G401.6 (cell line): ENCODE measurements at regions not wholly inside any gene's neighbourhood (a gene's known extent, or its start where the extent isn't known, plus 50 kb on each side); places are given as distances from the start of the nearest gene placed in this dataset.
"Not testable (repeated sequence)": the region's sequence is repeated elsewhere in the genome, so short reads cannot be mapped to it uniquely, and the experiment has no call there.

Source experiments
- FAIRE-seq: peaks from 2 replicates; lab custom pipeline; 2012; peaks lifted over from hg19 to GRCh38; lab: Jason Lieb, UNC

DNA sequence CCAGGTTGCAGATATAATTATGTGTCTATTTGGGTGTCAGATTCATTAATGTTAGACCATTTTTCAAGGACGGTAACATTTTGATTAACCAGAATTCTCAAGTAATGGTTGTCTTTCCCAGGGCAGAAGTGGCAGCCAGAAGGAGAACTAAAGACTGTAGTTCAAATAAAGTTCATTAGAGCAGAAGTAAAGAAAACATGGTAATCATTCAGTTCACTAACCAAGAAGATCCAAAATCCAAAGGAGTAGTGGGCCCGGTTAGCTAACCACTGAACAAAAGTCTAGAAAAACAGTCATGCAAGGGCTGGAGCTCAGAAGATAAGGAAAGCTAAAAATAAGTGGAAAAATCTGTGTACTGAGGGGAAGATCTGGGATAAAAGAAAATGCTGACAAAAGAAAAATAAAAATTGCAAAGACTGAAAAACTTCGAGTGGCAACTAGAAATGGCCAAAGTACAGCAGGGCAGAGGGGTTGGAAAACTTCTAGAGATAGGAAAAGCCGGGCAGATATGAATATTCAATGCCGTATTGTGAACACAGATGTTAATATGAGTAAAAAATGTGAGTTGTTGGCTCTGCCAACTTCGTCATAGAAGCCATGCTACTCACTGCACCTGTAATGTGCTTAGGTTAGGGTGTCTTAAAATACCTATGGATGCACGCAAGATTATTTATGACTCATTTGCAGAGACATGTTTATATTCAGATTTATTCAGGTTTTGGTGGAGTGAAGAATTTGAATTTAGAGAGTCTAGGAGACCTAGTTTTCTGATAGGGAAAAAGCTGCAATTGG, 925.9 kb downstream of the LTN1 start:
- no peak for FAIRE-seq

DNA sequence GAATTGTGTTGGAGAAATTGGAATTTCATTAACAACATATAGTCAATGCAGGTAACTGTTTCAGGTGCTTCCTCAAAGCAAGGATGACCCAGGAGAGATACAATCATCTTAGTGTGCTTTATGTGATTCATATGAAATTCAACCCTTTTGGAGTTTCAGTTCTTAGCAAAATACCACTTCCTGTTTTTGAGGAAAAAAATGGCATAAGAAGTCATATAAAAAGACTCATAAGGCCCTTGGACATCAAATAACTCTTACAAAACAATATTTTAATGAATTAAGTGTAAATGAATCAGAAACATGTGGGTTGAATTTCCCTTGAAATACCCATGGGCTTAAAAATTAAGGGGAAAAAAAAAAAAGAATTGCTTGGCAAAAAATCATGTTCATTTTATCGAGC, 926.6 kb downstream of the LTN1 start:
- no peak for FAIRE-seq

DNA sequence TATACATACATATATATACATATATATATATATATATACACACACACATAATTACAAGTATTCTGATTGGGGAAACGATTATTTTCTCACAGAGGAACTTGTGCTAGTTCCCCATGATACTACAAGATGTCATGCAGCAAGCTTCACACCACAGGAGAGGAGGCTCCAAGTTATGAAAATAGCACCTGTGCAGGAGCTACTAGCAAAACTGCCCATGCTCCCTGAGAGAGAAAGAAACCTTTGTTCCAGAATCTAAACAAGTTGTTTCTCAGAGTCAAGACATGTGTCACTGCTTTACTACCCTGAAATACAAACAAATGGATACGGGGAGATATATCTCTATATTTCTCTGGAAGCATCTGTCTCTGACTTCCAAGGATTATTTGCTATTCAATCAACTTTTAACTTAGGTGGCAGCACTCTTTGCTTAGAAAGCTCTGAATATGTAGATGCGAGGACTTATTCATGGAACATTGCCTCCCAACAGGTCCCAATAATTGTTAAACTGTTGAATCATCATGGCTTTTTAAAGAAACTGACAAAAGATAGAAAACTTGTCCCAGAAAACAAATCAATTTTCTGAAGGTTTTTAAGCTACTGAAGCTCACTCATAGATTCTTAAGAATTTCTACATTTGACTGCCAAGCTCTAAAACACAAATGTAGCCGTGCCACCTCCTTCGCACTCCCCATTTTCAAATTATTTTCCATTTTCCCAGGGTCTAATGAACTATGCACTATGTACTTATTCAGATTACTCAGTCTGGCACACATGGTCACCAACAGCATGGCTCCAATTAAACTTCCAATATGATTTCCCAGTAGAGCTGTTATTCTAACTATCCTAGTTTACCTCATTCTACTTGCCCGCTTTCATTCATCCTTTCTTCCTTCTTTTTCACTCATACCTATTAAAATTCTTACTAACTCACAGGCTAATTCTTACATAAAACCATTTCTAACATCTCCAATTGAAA, 929.1 kb downstream of the LTN1 start:
- no peak for FAIRE-seq

DNA sequence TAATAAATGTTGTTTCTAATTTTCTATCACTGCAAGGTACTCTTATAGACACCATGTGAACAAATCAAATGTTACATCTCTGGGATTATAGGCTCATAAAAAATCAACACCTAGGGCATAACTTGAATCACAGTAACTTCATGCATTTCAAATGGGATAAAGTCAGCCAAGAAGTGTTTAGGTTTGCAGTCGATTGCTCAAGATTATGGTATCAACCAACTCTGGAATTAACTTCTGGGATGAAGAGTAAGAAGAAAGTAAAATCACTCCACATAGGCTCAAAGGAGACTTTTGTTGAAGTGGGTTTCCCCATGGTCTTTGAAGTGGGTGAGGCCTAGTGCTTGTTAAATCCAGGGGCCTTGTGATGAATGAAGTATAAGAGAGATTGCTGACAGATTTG, 939.7 kb downstream of the LTN1 start:
- not testable (repeated sequence) for FAIRE-seq

DNA sequence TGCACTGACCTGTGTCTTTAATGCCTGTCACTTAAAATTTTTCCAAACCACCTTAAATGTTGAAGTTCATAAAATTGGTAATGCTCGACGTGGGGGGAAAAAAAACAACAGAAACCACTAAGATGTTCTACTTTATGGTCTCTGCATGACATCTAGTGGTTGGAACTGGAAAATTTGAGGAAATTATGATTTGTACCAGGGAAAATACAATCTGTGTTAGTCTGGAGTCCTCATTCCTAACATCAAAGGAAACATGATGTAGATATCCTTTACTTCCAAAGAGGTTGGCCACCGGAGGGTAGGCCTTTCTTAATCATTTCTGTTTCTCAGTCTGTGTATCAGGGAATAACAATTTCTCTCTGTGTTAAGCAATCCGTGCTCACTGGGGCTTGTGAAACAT, 941.0 kb downstream of the LTN1 start:
- FAIRE-seq: peak; percentile 94

DNA sequence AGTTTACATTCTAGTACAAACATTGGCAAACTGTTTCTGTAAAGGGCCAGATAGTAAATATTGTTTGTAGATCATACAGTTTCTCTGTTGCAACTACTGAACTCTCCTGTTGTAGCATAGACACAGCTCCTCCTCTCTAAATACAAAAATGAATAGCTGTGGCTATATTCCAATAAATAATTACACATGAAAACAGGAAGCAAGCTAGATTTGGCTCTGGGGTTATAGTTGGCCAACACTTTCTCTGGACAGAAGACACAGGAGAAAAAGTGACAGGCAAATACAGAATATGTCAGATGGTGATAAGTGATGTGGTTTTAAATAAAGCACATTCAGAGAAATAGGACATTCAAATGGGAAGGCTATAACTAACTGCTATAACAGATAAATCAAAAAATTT, 957.0 kb downstream of the LTN1 start:
- FAIRE-seq: not testable (repeated sequence)

DNA sequence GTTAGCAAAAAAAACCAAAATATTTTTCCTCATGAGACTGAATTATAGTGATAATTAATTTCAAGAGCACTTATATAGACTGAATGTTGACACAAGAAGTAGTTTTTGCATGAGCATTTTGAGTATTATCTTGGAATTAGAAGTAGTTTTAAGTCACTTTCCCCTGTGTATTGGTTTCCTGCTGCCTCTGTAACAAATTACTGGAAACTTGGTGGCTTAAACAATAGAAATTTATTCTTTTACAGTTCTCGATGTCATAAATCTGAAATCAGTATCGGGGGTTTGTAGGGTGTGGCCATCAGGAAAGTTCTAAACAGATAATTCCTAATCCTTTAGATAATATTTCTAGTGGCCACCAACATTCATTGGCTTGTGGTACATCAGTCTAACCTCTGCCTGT, 957.8 kb downstream of the LTN1 start:
- FAIRE-seq: not testable (repeated sequence)

DNA sequence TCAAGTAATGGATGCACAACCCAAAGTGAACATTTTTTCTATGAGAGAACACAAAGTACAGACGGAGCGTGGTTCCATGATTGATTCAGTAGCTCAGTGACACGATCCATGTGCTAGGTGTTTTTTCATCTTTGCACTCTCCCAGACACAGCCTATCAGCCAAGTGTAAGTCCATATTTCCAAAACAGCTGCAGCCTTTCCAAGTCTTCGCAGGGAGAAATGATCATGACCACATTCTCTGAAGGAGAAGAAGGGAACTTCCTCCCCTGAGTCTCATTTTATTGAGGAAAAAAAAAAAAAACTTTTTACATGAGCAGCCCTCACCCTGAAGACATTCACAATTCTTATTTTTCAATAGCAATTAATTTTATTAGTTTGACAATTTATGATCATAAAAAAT, 958.3 kb downstream of the LTN1 start:
- not testable (repeated sequence) for FAIRE-seq

DNA sequence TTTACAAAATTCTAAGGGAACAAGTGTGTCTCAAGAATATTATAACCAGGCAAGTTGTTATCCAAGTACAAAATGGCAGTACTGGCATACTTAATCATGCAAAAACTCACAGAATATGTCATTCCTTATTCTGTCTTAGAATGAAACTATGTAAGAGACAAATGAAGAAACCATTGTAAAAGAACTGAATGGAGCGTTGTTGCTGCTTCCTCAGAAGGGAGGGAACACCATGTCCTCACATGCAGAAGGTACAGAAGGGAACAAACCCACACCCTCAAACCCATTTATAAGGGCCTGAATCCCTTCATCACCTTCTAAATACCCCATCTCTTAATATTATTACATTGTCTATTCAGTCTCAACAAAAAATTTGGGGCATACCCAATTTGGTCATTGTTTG, 960.0 kb downstream of the LTN1 start:
- not testable (repeated sequence) for FAIRE-seq

DNA sequence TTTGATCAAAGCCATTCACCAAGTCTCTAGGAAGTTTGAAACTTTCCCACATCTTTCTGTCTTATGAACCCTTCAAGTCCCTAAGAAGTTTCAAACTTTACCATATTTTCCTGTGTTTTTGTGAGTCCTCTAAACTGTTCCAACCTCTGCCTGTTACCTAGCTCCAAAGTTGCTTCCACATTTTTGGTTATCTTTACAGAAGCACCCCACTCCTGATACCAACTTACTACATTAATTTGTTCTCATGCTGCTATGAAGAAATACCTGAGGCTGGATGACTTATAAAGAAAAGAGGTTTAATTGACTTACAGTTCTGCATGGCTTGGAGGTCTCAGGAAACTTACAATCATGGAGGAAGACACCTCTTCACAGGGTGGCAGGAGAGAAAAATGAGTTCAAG, 961.6 kb downstream of the LTN1 start:
- not testable (repeated sequence) for FAIRE-seq

DNA sequence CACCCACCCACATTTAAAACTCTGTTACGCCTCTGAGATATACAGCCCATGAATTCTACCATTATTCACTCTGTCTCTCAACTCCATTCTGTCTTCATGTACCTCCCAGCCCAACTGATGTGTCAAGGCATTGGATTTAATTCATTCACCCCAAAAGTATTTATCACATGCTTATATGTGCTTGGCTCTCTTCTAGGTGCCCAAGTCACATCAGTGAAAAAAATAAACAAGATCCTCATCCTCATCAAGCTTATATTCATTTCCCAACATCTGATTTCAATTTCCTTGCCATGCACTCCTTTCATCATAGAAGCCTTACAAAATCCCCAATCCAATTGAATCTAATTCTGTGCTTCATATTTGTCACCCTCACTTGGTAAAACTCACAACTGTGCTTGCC, 967.6 kb downstream of the LTN1 start:
- no peak for FAIRE-seq

DNA sequence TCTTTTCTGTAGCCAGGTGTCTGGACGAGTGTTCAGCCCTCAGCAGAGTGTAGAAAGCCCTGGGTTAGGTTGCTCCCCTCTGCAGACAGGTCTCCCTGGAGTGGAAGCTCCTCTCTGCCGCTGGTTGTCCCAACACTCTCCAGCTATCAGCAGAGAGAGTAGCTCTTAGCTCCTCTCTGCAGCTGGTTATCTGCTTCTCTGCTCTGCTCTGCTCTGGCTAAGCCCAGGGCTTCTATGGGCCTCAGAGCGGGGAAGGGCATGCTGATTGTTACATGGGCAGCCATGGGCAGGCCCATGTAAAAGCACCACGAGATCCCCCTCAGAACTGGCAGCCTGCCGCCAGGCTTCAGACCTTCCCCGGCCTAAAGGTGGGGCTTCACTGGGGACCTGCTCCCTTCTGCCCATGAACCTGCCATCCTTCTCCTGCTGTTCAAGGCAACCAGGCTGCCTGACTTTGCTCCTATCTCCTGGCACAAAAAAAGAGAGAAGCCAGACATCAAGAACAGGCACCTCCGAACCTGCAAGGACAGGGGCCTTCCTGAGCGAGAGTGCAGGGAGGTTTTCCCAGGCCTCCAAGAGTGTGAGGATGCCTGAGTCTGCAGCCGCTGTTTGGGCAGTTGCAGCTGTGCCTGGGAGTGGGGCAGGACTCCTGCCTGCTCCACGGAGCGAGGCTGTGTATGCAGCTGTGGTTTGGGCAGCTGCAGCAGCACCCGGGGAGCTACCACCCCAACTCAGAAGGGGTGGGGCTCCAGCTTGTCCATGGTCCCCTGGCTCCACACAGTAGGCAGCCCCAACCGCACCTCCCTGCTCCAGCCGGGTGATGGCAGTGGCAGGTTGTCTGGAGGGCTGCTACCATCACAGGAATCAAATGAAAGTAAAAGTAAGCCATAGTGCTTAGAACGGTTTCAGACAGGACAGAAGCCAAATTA, 973.7 kb downstream of the LTN1 start:
- FAIRE-seq: no peak

DNA sequence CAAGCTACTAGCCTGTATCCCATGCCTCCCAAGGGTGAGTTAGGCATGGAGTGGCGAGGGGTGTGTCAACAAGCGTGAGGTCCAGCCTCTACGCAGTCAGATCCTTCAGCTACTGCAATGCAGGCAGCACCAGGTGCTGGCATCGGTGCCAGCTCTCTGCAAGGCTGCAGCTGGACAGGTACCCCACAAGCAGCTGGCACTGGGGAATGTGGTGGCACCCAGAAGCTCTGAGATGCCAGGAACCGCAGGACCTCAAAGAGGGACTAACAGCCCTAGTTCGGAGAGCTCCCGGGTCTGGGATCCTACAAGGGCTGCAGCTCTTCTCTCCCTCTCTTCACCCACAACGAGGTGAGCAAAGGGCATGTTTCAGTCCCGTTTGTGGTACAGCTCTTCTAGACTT, 974.5 kb downstream of the LTN1 start:
- FAIRE-seq: no peak

DNA sequence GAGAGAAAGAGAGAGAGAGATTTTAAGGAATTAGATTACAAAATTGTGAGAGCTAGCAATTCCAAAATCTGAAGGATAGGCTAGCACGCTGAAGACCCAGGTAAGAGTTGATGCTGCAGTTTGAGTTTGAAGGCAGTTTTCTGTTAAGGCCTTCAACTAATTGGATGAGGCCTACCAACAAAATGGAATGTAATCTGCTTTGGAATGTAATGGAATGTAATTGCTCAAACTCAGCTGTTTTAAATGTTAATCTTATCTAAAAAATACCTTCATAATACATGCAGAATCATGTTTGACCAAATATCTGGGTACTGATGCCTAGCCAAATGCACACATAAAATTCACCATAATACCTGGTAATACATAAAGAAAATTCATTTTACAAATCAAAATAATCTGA, 976.1 kb downstream of the LTN1 start:
- FAIRE-seq: no peak

DNA sequence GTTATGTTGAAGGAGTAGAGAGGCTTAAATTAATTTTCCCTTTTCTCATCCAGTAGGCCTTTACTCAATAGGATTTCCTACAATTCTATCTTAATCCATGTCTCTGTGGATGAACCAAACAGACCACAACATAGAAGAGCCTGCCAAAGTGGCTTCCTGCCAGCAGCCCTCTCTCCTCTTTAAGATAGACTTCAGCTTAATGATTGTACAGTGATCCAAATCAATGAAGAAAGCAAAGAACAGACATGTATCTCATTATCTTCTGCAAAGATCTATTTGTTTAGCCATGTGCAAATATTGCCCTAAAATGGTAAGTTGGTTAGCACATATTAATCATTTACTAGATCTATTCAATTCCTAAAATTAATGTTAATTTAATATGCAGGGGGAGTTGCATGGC, 979.6 kb downstream of the LTN1 start:
- not testable (repeated sequence) for FAIRE-seq

DNA sequence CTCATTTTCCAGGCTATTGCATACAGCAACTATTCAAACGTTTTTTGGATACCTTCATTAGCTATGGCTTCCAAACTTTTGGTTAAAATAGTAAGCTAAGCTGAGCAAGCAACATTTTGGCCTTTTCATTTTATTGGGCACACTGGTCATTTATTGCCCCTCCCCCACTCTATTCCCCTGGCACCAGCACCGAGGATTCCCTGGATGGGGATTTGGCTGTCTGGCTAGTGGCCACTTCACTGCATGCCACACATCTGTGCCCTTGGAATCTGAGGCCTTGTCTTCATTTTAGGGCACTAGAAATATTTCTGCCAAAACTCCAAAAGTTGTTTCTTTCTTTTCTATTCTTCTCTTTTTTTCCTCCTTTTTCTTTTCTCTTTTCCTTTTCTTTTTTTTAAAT, 980.7 kb downstream of the LTN1 start:
- not testable (repeated sequence) for FAIRE-seq

DNA sequence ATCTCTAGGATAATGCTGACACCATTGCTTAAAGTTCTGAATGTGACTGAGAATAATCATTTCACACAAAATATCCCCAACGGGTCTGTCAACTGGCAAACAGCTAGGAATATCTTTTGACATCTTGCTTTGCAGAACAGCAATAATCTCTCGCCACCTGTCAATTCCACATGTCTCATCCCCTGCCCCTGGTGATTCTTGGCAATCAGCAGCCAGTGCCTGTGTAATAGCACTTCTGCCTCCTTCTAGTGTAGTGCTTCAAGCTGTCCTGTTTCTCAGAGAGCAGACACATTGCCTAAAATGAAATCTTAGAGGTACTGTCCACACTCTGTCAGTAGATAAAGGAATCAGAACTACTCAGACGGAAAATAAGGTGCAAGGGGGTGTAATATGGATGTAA, 984.4 kb downstream of the LTN1 start:
- not testable (repeated sequence) for FAIRE-seq

DNA sequence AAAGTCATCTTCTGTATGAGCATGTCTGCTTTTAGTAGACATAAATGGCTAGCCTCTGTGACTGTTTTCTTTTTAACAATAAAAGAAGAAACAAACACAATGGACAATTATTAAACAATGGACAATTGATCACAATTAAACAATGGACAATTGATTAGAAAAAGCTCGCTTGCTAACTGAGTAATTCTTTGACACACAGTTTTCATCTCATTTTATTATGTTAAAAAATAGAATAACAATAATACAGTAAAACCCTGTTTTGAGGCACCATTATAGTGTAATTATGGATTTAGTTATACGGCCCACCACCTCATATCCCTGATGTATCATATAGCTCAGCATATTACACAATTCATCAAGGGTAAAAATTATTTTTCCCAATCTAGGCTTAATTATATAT, 989.0 kb downstream of the LTN1 start:
- not testable (repeated sequence) for FAIRE-seq

DNA sequence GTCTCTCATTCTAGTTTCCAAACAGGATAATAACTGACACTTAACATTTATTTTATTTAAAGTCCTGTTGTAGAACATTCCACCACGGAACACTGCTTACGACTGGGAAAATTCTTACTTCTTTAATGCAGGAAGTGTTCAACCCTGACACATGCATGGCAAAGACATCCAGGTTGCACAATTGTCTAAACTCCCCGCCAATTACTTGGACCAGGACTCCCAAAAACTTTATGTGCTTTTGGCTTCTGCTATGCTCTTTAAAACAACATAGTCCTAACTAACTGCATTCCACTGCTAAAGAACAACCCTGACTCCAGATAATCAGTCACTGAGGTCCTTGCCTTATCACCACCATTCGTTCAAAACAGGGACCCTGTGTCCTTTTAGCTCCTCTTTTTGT, 995.8 kb downstream of the LTN1 start:
- not testable (repeated sequence) for FAIRE-seq

DNA sequence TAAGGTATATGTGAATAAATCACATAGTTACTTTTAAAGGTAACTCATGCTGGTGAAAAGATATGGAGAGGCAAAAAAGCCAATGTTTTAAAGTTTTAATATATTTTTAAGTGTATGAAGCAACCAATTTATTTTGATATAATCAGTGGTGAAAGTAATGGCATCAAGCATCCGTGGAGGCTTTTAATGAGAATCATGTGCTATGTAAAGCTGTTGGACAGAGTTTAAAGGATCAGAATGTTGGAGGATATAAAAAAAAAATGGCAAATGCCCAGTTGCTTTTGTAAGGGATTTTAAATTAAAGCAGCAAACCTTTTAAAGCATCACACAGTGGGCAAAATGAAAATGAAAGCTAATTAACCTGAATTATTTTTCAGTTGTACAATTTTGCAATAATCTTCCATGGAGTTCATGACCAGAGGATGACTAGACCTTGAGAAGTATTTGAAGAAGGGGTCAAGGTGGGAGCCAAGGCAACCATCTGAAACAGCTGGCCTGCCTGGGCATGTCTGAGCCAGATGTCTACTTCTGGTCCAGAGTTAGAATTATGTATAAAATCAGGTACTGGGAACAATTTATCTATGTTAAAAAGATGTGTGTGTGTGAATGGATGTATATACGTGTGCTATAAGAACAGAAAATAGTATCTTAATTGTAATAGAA, 1007.9 kb downstream of the LTN1 start:
- not testable (repeated sequence) for FAIRE-seq

DNA sequence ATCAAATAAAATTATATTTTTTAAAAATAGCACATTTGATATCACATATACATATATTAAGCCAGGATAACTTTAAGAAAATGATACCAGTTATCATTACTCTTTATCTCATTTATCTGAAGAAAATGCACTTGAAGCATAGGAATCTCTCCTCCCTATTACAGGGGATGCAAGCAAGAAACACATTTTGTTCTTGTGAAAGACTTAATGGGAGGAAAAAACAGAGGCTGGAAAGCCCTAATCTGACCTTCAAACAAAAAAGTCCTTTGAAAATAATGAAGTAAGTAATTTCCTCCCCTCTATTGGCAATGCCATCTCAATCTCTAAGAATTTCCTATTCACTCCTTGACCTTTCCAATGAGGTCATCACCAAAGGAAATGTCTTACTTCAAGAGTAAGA, 1012.6 kb upstream of the ADAMTS5 start:
- peak; percentile 25 for FAIRE-seq

DNA sequence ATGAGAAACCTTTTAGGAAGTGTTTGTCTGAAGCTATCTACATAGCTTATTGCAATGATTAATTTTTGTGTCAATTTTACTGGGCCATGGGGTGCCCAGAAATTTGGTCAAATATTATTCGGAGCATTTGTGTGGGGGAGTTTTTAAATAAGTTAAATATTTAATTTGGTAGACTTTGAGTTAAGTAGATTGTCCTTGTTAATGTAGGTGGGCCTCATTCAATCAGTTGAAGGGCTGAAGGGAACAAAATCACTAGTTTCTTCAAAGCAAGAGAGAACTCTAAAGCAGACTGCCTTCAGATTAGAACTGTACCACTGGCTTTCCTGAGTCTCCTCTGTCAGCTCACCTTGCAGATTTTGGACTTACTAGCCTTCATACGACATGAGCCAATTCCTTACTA, 1008.6 kb upstream of the ADAMTS5 start:
- FAIRE-seq: no peak
